ENCODE measurements at regions not wholly inside any gene's neighbourhood (a gene's known extent, or its start where the extent isn't known, plus 50 kb on each side); places are given as distances from the start of the nearest gene placed in this dataset.

GRCh38 chr15:88377509-88377908 lies 89.7 kb downstream of the MRPL46 start:
- ChIA-PET CTCF (no interaction called here), POLR2A (no interaction called here)
- Mint-ChIP-seq H3K27ac (no peak overlapping the region), H3K36me3 (no peaks in the 10 kb centered on the region), H3K27me3 (ENCODE audit: low read depth) (peaks cover 13% of the 10 kb centered on the region), H3K9me3 (peaks cover 9% of the 10 kb centered on the region), H3K4me1 (peaks cover 10% of the 10 kb centered on the region), H3K4me3 (no peak overlapping the region)
- DNase-seq (ENCODE audit: low spot score) (no peak), ATAC-seq (no peak)
- no peak for TF ChIP-seq RELA (CRISPR knock-in tag; IDR thresholded peaks at IDR 0.05; ENCODE audit: borderline replicate concordance)
- TF ChIP-seq PRDM15 (CRISPR knock-in tag; IDR thresholded peaks at IDR 0.05) = no peak
- peak; percentile 65 for TF ChIP-seq USF2 (CRISPR knock-in tag; IDR thresholded peaks at IDR 0.05)

GRCh38 chr15:88376574-88377174 lies 90.5 kb downstream of the MRPL46 start:
- no peak for TF ChIP-seq ZNF423 (CRISPR knock-in tag; IDR thresholded peaks at IDR 0.05)
- no peak for TF ChIP-seq HMGXB4 (CRISPR knock-in tag; IDR thresholded peaks at IDR 0.05)
- TF ChIP-seq E2F4 (CRISPR knock-in tag; IDR thresholded peaks at IDR 0.05; ENCODE audit: borderline replicate concordance, low read depth) = no peak
- TF ChIP-seq MYBL2 (CRISPR knock-in tag; IDR thresholded peaks at IDR 0.05) = no peak
- TF ChIP-seq OVOL2 (CRISPR knock-in tag; IDR thresholded peaks at IDR 0.05; ENCODE audit: borderline replicate concordance) = no peak
- no peak for TF ChIP-seq NR1H2 (CRISPR knock-in tag; IDR thresholded peaks at IDR 0.05)
- TF ChIP-seq SOX15 (CRISPR knock-in tag; IDR thresholded peaks at IDR 0.05) = no peak
- TF ChIP-seq SMAD4 (CRISPR knock-in tag; IDR thresholded peaks at IDR 0.05) = no peak
- no peak for TF ChIP-seq PRDM15 (CRISPR knock-in tag; IDR thresholded peaks at IDR 0.05)
- no peak for TF ChIP-seq HMGA2 (CRISPR knock-in tag; IDR thresholded peaks at IDR 0.05)
- TF ChIP-seq SMAD3 (CRISPR knock-in tag; IDR thresholded peaks at IDR 0.05; ENCODE audit: borderline replicate concordance) = no peak
- no peaks in the 10 kb centered on the region for H3K36me3 Mint-ChIP-seq
- ChIA-PET POLR2A (no interaction called here), CTCF (interaction anchor here (2.2 kb wide), 1 partner anchor 45 kb away, joined by 14 read pairs; no protein-coding TSS in a partner anchor)
- peaks cover 10% of the 10 kb centered on the region for H3K4me1 Mint-ChIP-seq
- H3K9me3 Mint-ChIP-seq = peaks cover 9% of the 10 kb centered on the region
- peaks cover 15% of the 10 kb centered on the region for H3K27me3 Mint-ChIP-seq (ENCODE audit: low read depth)
- ATAC-seq (no peak), DNase-seq (ENCODE audit: low spot score) (no peak)
- H3K4me3 Mint-ChIP-seq = no peak overlapping the region
- H3K27ac Mint-ChIP-seq = no peak overlapping the region

All from WTC11 (cell line).